ENCODE measurements at regions not wholly inside any gene's neighbourhood (a gene's known extent, or its start where the extent isn't known, plus 50 kb on each side); places are given as distances from the start of the nearest gene placed in this dataset.

DNA sequence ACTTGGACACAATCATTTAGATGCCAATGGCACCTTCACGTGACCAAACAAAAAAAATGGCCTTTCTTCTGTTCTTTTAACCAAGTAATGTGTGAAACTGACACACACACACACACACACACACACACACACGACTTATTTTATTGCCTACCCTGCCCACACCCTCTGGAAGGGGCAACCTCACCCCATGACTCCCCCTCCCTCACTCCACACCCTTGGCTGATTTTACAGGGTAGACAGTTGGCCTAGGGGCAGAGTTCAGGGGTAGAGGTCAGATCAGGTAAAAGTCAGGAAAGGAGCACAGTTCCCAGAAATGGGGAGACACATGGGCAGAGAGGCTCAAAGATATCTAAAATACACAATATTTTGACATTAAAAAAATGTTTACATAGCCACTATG is 144.8 kb upstream of the GJB5 start:
- no peak for DNase-seq (ENCODE audit: low read depth)

DNA sequence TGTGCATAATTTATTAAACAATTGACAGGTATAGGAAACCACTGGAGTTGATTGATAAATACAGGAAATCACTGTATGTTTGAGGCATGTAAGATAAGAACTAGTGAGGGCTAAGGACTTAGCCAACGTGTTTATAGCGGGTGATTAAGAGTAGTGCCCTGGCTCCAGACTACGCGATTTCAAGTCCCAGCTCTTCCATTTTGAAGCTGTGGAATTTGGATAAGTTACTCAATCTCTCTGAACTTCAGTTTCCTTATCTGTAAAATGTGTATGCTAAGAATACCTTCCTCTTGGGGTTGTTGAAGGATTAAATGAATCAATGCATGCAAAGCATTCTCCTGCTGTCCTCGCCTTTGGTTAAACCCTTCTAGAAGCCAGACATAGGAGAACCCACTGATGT is 143.3 kb upstream of the GJB5 start:
- DNase-seq (ENCODE audit: low read depth) = no peak

DNA sequence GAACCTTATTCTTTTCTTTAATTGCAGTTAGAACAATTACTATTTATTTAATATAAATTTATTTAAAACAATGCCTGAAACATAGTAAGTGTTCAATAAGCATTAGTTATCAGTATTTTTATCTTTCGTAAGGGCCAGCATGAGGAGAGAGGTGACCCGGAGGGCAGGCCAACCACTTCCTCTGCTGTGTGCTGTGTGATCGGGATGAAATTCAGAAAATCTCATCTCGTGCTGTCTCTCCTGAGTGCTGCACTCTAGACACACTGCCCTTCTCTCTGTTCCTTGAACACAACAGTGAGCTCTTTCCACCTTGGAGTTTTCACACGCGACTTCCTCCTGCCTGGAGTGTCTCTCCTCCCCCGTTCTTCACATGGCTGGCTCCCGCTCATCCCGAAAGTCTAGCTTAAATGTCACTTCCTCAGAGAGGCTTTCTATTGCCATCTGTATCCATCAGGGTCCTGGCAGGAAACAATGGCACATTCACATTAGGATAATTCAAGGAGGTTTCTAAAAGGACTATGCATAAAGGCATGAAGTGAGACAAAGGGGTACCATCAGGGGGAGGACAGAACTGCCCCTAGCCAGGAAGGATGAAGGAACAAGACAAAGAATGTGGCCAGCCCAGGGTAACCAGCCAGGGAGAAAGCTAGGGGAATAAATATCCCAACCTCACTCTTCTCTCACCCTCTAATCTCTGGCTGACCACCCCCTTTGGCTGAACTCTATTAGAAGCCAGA is 142.6 kb upstream of the GJB5 start:
- no peak for DNase-seq (ENCODE audit: low read depth)

DNA sequence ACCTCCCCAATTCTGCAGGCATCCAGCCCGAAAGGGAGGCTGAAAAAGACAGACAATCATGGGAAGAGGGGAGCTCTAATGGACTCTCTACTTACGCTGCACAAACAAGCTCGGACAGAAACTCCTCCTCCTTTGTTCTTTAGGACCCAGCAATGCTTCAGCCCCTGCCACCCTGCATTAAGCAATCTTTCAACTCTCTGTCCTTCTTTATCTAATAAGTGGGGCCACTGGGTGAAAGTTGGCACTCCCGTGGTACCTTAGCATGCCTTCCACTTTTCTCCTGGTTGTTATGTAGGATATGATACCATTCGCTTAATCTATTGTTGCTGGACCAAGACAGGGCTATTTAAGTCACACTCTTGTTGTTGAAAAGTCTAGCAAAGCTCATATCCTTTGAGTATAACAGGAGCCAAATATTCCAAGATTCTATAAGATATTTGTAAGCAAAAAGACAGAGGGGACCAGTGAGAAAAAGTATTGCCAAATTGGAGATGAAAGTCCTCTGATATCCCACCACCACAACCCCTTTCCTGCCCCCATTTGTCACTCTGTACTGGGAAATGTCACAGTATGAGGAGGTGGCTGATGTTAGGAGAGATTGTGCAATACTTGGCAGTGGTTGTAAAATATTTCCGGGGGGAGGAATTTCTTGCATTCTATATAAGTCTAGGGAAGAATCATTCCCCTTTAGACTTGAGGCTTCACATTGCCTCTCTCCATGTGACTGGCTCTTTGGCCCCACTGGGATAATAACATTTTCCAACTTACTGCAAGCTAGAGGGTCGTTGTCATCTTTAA is 137.3 kb upstream of the GJB5 start:
- no peak for DNase-seq (ENCODE audit: low read depth)

DNA sequence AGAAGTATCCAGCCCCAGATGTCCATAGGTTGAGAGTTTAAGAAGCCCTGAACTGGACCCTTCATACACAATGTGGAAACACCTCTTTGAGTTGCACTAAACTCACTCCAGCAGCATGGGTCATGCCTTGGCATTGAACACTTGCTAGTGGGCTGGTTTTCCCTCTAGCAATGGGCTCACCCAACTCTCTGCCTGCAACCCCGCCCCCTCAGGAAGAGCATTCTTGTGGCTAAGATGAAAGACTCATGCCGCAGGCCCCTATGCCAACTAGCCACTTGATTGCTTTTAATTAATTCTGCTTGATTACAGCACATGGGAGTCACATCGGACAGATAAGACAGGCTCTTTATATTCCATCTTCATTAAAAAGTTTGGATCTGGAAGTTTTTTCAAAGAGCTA is 136.5 kb upstream of the GJB5 start:
- DNase-seq (ENCODE audit: low read depth) = no peak

DNA sequence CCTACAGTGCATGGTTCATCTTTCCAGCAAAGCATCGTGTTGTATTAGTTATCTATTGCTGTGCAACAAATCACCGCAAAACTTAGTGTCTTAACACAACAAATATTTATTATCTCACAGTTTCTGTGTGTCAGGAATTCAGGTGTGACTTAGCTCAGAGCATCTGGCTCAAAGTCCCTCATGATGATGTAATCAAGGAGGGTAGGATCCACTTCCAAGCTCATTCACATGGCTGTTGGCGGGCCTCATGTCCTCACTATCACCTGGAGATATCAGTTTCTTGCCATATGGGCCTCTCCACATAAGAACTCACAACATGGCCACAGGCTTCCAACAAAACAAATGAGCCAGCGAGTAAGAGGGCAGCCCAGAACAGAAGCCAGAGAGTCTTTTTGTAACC is 135.6 kb upstream of the GJB5 start:
- DNase-seq (ENCODE audit: low read depth) = no peak

DNA sequence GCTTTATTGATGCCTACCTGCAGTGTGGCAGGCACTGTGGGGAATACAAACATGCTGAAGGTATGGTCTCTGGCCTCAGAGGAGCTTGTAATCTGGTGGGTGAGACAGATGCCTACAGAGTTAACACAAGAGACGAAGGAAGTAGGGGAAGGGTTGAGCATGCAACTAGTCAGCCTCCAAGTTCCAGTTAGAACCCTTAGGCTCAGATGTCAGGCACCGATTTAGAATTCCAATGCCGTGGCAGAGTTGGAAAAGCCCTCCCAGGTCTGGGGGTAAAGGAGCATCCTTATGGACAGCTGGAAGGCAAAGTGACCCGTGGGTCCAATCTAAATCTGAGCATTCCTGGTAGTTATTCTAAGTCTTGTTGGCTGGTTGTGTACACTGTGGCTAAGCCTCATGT is 132.9 kb upstream of the GJB5 start:
- no peak for DNase-seq (ENCODE audit: low read depth)

DNA sequence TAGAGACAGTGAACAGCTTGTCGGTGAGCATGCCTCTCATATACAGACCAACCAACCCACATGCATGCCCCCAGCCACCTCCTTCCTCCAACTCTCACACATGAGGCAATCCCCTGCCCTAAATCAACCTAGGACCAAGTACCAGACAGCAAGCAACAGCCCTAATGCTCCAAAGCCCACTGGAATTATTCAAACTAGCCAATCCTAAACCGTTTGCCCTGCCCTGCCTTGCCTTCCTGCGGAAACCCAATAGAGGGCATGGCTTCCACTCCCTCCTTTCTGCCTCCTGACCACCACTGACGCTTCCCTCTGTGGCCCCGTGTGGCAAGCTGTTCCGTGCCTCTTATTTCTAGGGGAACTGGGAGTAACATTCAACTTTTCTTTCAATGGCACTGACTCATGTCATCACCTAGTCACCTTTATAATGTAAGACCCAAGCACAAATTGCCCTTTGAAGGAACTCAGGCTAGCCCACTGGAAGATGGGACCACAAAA is 129.3 kb upstream of the GJB5 start:
- no peak for DNase-seq (ENCODE audit: low read depth)

DNA sequence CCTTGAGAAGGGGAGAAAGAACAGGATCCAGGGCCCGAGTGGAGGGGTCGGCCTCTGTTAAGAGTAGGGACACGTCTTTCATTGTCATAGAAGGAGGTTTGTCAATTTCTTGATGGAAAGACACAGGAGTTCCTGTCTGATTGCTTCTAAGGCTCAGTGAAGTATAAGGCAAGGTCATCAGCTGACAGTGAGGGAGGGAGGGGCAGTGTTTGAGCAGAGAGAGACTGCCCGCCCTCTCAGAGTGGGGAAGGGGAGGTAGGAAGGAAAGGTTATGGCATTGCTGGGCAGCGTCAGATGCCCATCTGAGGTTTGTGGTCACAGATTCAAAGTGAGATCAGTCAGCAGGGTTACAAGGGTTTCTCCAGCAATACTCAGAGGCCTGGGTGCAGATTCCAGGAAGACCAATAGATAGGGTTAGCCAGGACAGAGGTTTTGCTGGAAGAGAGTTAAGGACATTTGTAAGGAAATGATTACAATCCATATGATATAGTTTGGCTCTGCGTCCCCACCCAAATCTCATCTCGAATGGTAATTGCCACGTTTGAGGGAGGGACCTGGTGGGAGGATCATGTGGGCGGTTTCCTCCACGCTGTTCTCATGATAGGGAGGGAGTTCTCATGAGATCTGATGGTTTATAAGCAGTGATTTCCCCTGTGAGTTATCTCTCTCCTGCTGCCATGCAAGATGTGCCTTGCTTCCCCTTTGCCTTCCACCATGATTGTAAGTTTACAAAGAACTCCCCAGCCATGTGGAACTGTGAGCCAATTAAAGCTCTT is 127.2 kb upstream of the GJB5 start:
- no peak for DNase-seq (ENCODE audit: low read depth)

DNA sequence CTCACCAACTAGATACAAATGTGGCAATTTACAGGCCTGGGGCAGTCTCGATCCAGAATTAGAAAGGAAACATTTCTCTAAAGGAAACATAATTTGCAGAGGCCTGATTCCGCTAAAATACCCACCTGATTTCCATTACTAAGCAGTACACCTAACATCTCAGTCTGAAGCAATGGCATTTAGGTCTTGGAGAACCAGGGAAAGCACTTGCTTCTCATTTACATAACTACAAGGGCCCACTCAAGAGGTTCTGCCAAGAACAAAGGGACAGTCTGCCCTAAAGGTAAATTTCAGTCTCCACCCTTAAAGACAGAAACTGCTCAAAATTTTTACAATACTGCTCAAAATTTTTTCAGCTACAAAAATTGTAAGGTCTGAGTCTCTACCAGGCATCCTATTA is 123.7 kb upstream of the GJB5 start:
- DNase-seq (ENCODE audit: low read depth) = no peak

DNA sequence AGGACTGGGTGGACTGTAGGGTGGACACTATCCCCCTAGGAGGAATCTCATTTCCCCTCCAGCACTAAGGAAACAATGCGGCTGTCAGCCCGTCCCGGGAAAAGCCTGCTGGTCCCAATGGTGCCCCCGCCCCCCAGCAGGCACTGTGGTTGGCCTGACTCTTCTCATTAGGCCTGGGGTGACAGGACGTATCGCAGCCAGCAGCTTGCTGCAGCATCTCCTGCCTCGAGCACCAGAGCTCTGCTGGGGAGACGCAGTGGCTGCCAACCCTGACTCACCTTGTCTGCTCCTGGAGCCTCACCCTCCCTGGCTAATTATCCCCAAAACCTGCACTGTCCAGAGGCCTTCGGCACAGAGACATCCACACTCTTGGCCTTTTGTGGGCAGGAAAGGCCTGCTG is 115.1 kb upstream of the GJB5 start:
- DNase-seq (ENCODE audit: low read depth) = no peak

DNA sequence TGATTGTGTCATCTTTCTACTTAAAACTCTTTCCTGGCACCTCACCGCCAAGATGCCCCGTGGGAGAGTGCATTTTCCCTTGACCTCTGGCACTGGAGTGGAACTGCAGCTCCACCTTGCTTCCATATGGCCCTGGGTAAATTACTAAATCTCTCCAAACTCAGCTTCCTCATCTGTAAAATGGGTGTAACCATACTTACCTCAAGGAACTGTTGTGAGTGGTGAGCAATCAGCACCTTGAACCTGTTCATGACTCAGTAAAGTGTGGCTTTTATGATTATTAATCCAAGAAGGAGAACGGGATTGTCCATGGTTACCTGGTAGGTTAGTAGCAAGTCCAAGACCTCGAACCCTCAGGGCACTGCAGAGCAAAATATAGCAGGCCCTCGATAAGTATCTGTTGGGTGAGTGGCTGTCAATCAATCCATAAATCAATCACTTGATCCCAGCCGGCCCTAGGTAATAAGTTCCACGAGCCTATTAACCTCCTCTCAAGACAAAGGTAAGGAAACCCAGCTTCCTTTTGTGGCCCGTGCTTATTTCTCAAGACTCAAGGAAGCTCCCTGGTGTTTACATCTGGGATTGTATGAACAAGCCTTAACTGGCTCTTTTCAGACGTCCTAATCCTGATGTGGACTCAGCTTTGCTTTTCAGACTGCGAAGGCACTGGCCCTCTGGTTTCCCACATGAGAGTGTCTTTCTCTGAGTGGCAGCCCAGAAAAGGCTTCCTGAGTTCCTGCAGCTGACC is 114.0 kb upstream of the GJB5 start:
- DNase-seq (ENCODE audit: low read depth) = no peak

DNA sequence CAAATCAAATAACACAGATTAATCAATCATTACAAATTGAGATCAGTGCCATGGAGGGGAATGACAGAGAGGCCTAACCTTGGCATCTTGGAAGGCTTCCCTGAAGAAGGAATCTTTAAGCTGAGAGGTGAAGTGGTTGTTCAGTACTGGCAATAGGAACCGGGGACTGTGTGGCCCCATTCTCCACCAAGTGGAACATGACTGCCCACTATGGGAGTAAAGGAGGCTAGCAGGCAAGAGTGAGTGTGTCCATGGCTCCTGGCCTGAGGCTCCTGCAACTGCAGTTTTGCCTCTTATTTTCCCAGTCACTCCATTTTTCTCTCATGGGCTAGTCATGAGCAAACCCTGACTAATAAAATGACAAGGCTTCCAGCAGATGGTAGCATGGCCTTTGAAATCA is 112.2 kb upstream of the GJB5 start:
- DNase-seq (ENCODE audit: low read depth) = no peak

DNA sequence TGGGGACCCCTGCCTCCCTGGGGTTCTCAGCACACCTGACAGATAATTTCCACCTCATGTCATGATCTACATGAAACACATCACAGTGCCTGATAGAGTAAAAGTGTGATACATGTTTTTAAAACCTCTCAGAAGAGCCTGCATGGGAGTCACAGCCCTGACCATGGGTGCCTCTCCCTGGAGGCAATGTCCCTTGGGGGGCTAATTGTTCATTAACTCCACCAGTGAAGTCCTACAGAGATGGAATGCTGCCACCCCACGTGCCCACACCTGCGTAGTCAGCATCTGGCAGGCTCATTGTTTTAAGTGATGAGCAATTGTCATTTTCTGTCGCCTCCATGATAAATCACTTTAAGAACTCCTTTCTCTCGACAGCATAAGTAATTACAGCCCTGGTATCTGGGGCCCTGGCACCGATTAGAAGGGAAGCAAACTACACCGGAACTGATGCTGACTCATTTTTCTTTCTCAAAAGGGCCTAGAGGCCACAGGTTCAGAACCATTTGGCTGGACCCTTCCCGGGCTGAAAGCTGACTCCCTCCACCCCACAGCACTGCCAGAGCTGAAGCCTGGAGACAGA is 109.6 kb upstream of the GJB5 start:
- DNase-seq (ENCODE audit: low read depth) = no peak

DNA sequence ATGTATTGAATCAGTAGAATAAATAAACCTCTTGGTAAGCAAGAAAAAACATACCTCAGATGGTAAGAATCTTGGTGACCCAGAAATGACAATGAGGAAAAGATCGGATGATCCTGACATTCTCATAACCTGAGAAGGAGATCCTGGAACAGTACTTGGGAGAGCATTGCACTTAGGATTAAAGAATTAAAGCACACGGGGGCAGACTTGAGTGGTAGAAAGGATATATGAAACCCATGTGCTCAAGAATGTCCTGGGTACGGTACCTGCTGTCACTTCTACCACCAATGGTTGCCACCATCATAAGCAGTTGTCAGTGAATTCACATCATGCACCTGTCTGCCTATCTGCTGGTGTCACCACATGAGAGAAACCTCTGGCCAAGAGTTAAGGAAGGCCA is 108.9 kb upstream of the GJB5 start:
- no peak for DNase-seq (ENCODE audit: low read depth)

DNA sequence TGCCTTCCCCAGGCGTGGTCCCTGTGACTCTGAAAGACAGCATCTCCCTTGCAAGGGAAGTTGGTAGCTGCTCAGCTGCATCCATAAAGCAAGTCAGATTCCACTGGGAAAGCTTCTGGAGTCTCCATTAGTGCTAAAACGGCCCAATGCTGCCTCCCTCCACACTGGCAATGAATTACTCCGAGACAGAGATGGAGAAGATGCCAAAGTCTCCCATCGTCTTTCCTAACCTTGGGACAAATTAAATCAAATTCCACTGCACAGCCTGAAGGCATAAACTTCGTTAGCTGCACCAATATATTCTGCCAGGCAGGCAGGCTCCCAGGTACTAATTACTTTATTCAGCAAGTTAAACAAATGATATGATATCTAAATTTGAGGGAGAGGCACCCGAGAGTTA is 106.3 kb upstream of the GJB5 start:
- no peak for DNase-seq (ENCODE audit: low read depth)

DNA sequence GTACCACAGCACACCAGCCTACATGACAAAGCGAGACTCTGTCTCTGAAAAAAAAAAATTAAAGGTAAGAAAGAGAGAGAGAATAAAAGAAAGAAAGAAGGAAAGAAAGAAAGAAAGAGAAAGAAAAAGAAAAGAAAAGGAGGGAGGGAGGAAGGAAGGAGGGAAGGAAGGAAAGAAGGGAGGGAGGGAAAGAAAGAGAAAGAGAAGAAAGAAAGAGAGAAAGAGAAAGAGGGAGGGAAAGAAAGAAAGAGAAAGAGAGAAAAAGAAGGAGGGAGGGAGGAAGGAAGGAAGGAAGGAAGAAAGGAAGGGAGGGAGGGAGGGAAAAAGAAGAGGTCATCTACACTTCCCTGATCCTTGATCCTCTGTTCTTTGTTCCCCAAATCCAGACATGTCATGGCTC is 104.8 kb upstream of the GJB5 start:
- no peak for DNase-seq (ENCODE audit: low read depth)

DNA sequence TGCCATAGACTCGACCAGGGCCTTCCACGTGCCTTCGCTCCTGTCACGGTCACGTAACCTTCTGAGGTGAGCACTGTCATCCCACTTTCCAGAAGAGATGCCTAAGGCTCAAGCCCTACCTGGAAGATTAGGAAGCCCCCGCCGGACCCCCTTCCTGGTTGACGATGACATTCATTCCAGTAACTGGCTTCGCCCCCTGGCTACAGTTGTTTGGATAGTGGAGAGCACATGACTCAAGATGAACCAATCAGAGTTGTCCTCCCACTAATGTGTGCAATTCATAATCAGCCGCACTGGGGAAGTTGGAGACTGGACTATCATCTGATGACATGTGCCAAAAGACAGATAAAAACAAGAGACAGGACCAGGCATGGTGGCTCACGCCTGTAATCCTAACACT is 104.0 kb upstream of the GJB5 start:
- DNase-seq (ENCODE audit: low read depth) = no peak

DNA sequence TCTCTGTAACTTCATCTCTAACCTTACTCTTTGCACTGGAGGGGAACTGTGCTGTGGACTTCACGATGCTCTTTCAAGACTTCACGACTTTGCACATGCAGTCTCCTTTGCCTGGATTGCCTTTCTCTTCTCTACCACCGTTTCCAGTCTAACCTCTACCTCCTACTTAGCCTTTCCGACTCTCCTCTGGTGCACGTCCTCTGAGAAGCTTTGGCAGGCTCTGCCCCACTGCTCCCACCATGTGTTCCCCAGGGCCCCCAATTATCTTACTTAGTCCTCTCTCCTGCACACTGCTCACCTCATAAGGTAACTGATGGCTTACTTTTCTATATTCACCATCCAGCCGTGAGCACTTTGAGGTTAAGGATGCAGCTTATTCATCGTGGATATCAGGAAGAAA is 101.7 kb upstream of the GJB5 start:
- DNase-seq (ENCODE audit: low read depth) = no peak

DNA sequence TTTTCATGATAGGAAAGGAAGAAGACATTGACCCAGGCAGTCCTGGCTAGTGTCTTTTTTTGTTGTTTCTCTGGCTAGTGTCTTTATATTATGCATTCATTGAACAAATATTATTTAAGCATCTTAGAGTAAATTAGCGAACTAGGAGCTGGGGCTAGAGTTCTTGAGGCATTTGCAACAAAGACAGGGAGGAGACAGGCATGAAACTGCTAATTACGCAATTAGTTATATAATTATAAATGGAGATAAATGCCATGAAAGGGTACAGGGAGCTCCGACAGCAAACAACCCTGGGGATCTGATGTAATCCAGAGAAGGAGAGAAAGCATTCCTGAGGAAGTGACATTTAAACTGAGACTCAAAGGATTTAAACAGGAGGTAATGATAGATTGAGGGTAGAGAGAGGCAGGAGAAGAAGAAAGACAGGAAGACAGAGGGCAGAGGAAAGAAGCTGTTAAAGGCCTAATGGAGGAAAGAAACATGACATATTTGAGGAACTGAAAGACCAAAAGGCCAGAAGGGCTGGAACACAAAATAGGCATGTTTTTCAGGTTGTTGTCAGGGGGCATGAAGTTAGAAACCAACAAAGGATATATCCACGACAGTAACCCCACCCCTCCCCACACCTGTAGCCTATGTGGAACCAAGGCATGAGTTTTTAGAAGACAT is 99.5 kb upstream of the GJB5 start:
- DNase-seq (ENCODE audit: low read depth) = no peak

DNA sequence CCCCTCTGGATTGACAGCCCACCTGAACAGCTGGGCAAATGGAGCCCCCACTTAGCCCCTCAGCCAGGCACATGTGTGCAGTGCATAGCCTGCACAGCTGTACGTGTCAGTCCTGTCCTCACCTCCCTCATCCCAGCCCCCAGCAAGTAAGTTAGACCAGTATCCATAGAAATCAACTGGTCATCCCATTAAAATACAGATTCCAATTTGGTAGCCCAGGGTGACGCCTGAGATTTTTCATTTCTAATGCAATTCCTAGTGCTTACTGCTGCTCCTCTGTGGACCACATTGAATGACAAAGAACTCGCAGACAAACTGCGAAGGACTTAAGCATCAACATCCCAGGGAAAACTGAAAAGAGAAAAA is 99.0 kb upstream of the GJB5 start:
- no peak for DNase-seq (ENCODE audit: low read depth)

All from stimulated activated CD8-positive, alpha-beta memory T cell treated with anti-CD3 and anti-CD28 coated beads, Interleukin-12 subunit alpha, Interleukin-12 subunit beta, amount 100 ng/mL, for 1 hour (primary cell).